Keratinocyte (primary cell): ENCODE measurements at regions not wholly inside any gene's neighbourhood (a gene's known extent, or its start where the extent isn't known, plus 50 kb on each side); places are given as distances from the start of the nearest gene placed in this dataset.

Source experiments
- CTCF ChIP-seq, 3 experiments: IDR thresholded peaks in 1 of 3; conservative IDR thresholded peaks in 1 of 3; optimal IDR thresholded peaks in 1 of 3; 2 replicates in 2 of 3; 3 replicates in 1 of 3; pipeline versions ENCODE3 to v1.5.1; 2011; ENCODE audit warnings: low read length in 3 of 3, mild to moderate bottlenecking in 3 of 3, moderate library complexity in 2 of 3, control low read depth in 1 of 3, inconsistent platforms in 1 of 3; ENCODE audit not compliant: insufficient read depth in 2 of 3; ENCODE audit errors: extremely low read depth in 1 of 3
- EZH2 ChIP-seq: IDR thresholded peaks from one replicate; pipeline ENCODE4 v1.6.1; 2012; ENCODE audit warnings: inconsistent platforms, mild to moderate bottlenecking, low read length, moderate library complexity

- no peak for TF ChIP-seq CTCF (optimal IDR thresholded peaks at IDR 0.05 in 1 of 3, IDR thresholded peaks at IDR 0.05 in 1 of 3, conservative IDR thresholded peaks at IDR 0.05 in 1 of 3; ENCODE audit: extremely low read depth in 1 of 3, insufficient read depth in 2 of 3, low read length in 3 of 3)
- TF ChIP-seq EZH2, result no peak
These were observed 377.5 kb upstream of the RIOK2 start for GRCh38 chr5:97560599-97560993.
